GM18502 (cell line): ENCODE measurements at regions not wholly inside any gene's neighbourhood (a gene's known extent, or its start where the extent isn't known, plus 50 kb on each side); places are given as distances from the start of the nearest gene placed in this dataset.

ENCODE experiments used
- ATAC-seq: cut with Tn5 transposase; IDR thresholded peaks from one replicate; pipeline ENCODE4 v1.9.1; 2021; ENCODE audit warnings: mild to moderate bottlenecking; ENCODE audit not compliant: unreplicated experiment, poor library complexity

DNA sequence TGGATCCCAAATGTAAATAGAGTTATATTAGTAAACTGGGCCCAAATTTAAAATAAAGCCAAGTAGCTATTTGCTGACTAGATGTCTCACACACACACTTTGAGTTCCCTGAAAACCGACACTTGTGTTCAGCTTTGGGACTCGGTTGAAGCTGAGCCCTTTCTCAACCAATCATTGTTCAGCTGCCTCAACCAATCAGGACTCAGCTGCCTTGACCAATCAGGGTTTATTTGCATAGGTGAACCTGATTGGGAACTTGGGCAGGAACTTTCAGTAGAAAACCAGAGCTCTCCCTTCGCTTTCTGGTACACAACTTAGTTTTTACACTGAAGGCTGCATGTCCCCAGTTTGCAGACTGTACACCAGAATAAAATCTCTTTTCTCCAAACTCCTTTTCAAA is 301.7 kb downstream of the FOXA2 start:
- no peak for ATAC-seq

DNA sequence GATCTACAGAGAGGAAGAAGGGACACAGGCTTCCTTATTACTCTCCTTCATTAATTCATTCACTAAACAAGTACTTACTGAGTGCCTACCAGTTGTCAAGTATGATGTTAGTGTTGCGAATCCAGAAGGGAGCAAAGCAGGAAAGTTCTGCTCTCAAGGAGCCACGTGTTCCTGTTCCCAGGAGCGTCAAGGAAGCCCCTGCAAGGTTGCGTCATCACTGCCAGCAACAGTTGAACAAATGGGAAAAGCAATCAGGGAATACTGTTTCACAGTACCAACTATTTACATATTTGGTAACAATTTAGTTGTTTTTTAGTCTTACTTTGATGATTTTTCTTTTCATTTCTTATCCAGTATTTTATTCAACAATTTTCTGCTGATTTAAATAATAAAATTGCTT is 310.0 kb downstream of the FOXA2 start:
- no peak for ATAC-seq

DNA sequence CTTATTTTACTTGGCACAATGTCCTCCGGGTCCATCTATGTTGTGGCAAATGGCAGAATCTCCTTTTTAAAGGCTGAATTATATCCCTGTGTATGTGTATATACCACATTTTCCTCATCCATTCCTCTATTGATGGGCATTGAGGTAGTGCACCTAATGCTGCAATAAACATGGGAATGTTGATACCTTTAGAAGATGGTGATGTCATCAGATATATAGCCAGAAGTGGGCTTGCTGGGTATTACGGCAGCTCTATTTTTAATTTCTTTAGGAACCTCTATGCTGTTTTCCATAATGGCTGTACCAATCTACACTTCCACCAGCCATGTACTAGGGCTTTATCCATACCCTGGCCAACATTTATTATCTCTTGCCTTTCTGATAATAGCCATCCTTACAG is 315.7 kb downstream of the FOXA2 start:
- no peak for ATAC-seq

DNA sequence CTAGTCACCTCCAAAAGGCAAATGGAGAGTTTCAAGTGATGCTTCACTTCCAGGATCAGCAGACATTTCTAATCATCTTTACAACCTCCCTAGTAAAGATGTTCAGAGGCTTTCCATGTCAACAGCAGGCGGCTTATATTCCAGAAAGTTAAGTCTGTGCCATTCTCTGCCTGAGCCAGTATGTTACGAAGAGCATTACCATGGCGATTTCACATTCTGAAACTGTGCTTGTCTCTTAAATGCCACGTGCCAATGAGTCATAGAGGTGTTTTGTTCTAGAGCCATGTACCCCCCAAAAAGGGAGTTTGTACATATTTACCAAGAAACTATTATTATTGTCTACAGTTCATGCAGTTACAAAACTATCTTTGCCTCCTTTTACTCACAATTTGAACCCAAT is 319.5 kb downstream of the FOXA2 start:
- ATAC-seq = no peak

DNA sequence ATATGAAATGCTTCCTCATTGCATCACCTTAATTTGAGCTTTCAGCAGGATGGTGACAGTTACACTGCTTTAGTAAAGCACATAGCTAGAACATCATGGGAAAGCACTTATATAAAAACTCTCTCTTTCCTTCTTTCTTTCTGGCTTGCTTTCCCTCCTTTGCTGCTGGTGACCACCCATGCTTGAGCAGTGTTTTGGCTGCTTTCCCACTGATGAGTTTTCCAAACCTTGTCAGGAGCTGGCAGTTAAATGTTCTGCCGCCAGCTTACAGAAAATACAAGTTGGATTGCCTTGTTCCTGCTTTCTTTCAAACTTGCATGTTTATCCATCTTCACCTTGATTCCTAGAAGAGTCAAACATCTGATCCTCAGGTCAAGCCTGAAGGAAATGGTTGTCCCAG is 323.9 kb downstream of the FOXA2 start:
- ATAC-seq = no peak

DNA sequence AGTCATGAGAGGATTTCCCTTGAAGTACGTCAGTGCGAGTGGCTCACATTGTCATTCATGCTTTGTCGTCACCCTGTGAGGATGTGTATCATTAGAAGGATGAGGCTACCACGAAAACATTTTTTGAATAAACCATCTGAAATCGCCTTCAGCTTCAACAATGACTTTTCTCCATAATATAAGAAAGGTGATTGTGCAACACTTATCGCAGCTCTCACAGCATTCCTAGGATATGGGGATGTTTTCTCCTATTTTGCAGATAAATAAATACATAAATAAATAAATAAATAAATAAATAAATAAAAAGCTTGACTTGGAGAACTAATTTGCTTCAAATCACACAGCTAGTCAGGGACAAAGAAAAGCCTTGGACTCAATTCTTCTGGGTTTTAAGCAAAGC is 326.5 kb downstream of the FOXA2 start:
- no peak for ATAC-seq

DNA sequence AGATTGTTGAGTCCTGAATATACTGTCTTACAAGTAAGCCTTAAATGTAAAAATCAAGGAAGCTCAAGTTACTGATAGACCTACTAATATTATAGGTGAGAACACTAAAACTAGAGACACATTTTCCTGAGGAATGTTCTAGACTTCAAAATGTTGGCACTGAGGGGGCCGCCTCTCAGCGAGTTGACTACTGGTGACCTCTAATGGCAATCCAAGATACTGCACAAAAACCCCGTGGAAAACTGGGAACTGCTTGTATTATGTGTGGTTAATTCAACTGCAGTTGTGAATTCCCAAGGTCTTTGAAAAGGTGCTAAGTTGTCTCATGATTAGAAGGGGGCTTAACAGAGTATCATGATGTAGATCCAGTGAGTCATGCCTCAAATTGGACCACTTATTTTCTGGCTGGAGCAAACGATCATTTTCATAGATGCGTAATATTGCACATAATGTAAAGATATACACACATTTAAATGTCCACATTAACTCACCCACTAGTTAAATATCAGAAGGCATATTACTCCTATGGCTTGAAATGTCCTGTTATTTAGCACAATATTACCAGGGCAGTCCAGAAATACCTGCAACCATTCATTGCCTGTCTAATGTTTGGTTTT is 336.2 kb downstream of the FOXA2 start:
- no peak for ATAC-seq

DNA sequence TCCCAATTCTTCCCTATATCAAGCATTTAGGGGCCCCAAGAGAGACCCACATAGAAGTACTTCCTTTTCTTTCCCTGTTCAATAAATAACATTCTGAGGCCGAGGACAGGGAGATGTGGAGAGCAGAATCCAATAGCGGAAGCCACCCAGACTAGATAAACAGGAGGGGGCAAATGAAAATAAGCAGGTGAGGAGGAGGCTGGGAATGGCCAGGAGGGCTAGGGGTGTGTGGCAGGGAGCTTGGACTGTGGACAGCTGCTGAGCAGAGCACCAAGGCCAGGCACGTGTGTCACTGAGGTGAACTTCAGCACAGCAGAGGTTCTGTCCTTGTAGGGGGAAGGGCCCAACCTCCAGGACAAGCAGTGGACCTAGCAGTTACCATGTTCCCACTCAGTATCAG is 339.2 kb downstream of the FOXA2 start:
- ATAC-seq = no peak

DNA sequence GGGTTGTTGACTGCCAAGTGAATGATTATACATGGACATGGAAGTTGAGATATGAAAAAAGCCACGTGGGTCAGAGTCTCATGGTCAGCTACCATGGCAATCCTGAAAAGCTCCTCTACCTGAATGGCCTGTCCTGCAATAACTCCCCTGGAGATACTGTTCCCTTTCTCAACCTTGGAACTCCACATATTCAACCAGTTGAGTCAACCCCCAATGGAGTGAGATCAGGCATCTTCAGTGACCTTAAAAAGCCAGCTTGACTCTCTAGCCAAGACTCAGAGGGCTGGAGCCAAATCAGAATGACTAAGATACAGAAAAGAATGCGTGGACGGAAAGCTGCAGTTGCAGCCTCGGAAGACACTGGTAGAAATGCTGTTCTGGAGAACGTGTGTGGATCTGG is 341.3 kb downstream of the FOXA2 start:
- ATAC-seq = no peak

DNA sequence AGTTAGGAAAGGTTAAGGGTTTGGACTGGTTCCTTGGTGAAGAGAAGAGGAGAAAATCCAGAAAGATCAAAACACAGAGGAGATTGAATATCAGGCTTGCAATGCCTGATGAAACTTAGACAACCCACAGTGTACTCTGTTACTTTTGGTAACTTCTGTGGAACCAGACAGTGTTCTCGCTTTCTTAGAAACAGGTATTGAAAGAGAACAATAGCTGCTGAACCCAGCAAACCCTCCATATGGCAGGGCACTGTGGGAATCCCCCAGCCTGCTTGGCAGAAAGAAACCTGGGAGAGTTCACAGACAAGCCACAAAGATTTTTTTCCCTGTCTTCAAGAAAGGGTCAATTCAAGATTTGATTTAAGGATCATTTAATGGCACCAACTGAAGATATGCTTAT is 342.8 kb downstream of the FOXA2 start:
- ATAC-seq = no peak

DNA sequence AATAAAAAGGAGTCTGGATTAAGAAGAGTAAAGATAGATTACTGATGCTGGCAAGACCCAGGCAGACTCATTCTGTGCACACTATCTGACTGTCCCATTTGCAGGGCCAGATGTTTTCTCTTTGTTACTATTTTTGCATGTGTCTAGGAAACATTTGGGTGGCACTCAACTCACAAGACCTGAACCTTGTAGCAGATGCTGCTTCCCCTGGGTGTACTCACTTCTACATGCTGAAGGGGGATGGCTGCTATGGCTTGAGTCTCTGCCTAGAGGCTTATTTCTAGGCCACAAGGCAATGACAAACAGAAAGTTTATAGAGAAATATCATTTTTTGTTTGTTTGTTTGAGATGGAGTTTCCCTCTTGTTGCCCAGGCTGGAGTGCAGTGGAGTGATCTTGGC is 351.4 kb downstream of the FOXA2 start:
- ATAC-seq = no peak

DNA sequence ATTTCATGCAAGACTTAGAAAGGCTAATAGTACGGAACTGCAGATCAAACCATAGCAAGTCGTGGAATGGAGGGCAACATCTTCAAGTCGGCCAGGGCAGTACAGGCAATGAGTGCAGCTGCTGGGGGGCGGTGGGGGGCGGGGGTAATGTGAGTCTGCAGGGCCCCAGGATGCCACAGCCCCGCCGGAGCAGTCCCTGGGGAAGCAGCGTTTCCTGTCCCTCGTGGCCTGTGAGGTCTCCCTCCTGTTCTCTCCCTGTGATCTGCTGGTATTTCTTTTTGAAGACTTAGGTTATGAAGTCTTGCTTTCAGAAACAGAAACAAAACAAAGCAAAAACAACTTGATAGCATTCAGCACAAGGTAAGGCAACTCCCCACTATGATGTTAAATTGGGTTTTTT is 351.9 kb downstream of the FOXA2 start:
- no peak for ATAC-seq

DNA sequence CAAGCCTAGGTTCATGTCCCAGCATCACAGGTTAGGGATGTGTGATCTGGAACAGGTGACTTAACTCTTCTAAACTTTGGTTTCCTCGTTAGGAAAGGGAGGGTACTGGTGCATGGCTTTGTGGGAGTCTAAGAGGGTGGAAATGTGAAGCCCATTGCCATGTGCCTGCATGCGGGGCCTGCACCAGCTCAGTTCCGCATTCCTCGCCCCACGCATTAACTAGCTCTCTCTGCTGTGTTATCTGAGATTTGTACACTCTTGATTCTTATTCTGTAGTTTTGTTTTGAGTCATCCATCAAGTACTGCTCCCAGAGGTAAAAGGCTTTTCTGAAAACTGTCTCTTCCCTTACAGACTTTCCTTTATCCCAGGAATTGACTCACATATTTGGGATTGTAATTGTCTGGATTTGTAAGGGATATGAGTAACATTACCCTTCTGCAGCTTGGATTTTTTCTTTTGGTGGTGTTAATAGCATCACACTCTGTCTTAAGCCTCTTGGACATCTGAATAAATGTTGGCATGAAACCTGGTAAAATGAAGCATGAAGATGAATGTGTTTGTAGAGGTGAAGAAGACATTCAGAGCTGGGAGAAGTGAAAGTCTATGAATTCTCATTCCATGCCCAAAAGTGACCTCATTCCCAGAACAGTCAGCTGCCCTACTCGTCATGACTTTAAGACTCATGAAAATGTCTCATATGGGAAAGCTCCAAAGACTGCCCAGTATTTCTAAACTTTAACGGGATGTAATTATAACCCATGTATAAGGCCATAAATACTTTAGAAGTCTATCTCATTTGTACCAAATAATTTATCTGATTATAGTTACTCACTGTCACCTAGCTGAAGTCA is 357.3 kb downstream of the FOXA2 start:
- ATAC-seq = no peak

DNA sequence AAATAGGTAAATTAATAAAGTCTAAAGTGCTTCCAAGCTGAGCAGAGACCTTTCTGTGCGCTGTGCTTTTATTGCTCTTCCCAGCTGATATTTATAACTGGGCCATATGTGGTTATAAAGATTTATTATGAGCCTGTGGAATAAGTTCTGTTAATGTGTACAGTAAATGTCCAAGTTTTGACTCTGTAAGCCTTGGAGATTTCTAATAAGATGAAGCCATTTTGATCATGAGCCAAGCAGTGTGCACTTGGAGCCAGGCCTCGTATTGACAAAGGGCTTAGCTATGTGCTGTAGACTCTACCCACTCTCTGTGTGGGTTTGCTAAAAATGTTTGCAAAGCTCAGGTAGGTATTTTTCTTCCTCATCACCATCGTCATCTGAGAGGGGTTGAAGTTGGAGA is 361.1 kb downstream of the FOXA2 start:
- no peak for ATAC-seq

DNA sequence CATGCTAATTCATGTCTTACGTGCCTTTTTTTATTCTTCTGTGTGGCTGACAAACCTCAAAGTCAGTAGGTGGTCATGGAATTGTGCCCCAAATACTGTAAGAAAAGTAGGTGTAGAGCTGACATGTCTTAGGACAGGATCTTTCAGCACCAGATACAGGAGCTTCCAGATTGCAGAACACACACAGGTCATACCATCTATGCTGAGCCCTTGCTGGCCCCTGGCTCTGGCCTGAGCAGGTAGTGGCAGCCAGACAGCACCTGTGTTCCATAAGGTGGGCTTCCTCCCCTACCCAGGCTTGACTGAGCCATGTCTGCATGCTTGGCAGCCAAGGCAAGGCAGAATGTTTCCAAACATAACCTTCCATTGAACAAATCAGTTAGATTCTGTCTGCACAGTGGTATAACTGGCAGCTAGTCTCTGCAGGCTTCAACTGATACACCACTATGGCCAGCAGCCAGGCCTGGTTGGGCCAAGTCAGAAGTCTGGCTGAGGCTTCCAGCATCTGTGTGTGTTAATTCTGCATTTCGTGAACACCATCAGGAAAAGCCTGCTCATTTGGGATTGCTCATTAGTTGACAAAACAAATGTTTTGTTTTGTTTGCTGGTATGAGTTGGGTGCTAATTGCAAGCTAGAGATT is 366.5 kb downstream of the FOXA2 start:
- no peak for ATAC-seq

DNA sequence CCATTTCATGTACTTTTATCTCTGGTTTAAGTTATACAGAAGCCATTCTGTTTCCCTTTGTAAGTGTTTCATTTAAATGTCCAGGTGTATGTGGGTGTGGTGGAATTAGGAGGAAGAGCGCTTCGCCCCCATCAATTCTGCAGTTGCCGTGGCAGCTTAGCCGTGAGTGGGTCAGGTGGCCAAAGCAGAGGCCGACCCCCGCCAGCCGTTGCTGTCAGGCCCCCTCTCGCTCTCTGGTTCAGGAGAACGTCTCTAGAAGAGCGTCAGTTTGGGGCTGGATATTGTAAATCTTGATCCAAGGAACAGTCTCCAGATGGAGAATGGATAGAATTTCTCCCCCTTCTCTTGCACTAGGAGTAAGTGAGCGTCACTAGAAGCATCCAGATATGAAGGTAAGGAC is 367.4 kb downstream of the FOXA2 start:
- ATAC-seq = no peak

DNA sequence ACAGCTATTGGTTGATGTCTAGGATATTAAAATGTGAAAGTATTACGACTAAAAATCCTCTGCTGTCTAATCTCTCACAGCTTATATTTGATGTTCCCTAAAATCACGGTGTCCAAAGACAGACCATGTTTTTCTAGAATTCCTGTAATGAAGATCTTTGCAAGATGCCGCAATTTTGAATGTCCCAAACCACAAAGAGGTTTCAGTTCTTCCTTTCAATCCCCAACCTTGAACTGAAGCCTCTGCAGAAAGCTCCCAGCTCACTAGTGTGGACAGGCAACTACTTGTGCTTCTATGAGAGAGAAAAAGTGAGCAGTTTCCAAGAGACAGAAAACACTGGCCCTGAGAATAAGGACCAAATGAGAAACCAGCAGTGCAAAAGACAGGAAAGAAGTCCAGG is 370.1 kb downstream of the FOXA2 start:
- ATAC-seq = no peak

DNA sequence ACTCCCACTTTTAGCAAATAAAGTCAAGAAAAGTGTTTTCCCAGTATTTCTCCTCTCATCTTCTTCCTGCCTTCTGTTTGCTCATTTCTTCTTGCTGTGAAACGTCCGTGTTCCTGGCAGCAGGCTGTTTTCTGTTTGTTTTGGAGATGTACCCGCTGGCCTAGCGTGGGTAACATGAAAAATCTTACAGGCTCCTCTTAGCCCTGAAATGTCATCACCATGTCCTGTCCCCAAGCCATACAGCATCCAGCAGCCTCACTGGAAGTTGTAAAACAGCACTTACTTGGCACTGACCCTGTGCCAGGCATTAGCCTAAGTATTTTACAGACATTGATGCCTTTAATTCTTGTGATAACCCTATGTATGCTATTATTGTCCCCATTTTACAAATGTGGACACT is 371.1 kb downstream of the FOXA2 start:
- ATAC-seq = no peak

DNA sequence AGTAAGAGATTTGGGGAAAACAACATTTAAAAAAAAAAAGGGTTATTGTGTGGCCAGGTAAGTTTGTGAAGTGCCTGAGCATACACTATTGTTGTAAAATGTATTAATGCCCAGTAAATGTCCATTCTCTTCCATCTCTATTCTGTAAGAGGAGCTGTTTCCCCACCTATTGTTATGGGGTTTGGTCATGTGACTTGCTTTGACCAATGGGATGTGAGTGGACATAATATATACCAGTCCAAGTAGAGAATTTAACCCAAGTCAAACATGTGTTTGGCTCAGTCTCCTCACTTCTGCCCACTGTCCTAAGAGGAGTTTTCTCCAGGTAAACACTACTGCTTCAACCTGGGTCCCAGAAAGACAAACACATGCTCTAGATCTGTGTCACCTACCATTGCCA is 377.1 kb downstream of the FOXA2 start:
- ATAC-seq = no peak

DNA sequence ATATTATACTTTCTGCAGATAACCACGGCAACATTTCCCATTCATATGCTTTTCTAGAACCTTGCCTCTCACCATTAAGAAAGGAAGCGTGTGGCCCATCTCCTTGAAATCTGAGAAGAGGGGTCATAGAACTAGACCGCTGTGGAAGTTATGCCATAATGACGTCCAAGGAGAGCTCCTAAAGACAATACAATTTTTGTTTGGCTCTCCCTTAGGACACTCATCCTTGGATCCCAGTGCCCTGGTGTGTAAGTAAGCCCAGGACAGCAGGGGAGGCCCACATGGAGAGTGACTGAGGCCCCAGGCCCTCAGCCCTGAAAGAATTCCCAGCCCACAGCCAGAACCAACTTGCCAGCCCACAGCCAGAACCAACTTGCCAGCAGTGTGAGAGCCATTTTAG is 379.6 kb downstream of the FOXA2 start:
- no peak for ATAC-seq

DNA sequence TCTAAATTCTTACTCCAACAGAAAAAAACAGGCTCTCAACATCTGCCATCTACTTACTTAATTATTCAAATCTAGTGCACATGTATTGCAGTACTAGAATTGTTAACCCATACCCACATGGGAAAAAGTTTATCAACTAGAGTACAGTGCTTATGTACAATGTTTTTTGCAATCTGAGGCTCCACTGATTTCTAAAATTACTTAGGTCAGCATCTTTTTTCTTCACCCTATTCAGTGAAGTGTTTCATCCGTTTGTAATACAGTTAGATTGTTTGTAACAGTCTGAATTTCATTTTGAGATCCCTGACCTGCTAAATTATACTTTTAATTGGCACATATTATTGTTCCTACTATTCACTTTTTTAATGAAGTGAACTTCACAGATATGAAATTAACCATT is 402.2 kb downstream of the FOXA2 start:
- no peak for ATAC-seq

DNA sequence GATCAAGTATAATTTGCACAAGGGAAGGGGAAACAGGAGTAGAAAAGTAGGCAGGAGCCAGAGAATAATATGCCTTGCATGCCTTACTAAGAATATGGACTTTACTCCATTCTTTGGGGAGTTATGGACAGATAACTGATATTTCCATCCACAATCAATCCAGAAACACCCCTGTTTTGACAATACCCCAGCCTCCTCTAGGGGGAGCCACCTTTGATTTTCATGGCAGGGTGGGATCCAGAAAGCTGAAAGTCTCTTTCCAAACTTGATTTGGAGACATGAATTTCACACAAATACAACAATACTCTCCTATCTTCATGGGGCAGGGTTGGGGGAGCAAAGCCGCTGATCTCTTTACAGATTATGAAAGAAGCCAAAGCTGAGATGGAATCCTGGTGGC is 404.1 kb downstream of the FOXA2 start:
- ATAC-seq = no peak
